H9 (cell line): ENCODE measurements at regions not wholly inside any gene's neighbourhood (a gene's known extent, or its start where the extent isn't known, plus 50 kb on each side); places are given as distances from the start of the nearest gene placed in this dataset.

Experiments used
- DNase-seq: peaks from one replicate; pipeline ENCODE4 v3.0.0-alpha.2; 2017
- H2AFZ ChIP-seq: one replicate; pipeline ENCODE4 v1.6.1; 2013; ENCODE audit warnings: mild to moderate bottlenecking, low read length, control low read depth, moderate library complexity
- H2AK5ac ChIP-seq: 2 replicates; pipeline ENCODE4 v1.6.1; 2013; ENCODE audit warnings: low read length, control low read depth, mixed read lengths; ENCODE audit not compliant: insufficient read length
- H2BK120ac ChIP-seq: one replicate; pipeline ENCODE4 v1.6.1; 2013; ENCODE audit warnings: low read depth, mild to moderate bottlenecking, low read length, control low read depth, inconsistent platforms; ENCODE audit not compliant: poor library complexity, severe bottlenecking
- H2BK12ac ChIP-seq: 2 replicates; pipeline ENCODE4 v1.6.1; 2013; ENCODE audit warnings: low read length, control low read depth, mixed read lengths, low read depth; ENCODE audit not compliant: insufficient read length
- H2BK15ac ChIP-seq: 2 replicates; pipeline ENCODE4 v1.6.1; 2013; ENCODE audit warnings: low read depth, low read length, control low read depth
- H2BK20ac ChIP-seq: one replicate; pipeline ENCODE4 v1.6.1; 2013; ENCODE audit warnings: low read depth, mild to moderate bottlenecking, low read length, control low read depth, inconsistent platforms; ENCODE audit not compliant: poor library complexity, severe bottlenecking
- H2BK5ac ChIP-seq: 2 replicates; pipeline ENCODE4 v1.6.1; 2013; ENCODE audit warnings: low read length, control low read depth, mixed read lengths; ENCODE audit not compliant: insufficient read length
- H3K14ac ChIP-seq: 2 replicates; pipeline ENCODE4 v1.6.1; 2013; ENCODE audit warnings: low read length, control low read depth; ENCODE audit not compliant: insufficient read depth
- H3K18ac ChIP-seq: 2 replicates; pipeline ENCODE4 v1.6.1; 2013; ENCODE audit warnings: low read depth, mild to moderate bottlenecking, mixed read lengths, low read length, control low read depth; ENCODE audit not compliant: insufficient read length
- H3K23ac ChIP-seq: 2 replicates; pipeline ENCODE4 v1.6.1; 2013; ENCODE audit warnings: low read length, control low read depth, mixed read lengths, low read depth; ENCODE audit not compliant: insufficient read length
- H3K23me2 ChIP-seq: 2 replicates; pipeline ENCODE4 v1.6.1; 2013; ENCODE audit warnings: low read depth, mild to moderate bottlenecking, mixed read lengths, low read length, control low read depth; ENCODE audit not compliant: insufficient read length, poor library complexity, severe bottlenecking
- H3K27ac ChIP-seq: 2 replicates; pipeline ENCODE4 v1.5.1; 2013; ENCODE audit warnings: low read length, control low read depth, mixed read lengths, low read depth; ENCODE audit not compliant: insufficient read length
- H3K27me3 ChIP-seq: 2 replicates; pipeline ENCODE4 v1.6.1; 2013; ENCODE audit warnings: low read length, control low read depth, inconsistent platforms; ENCODE audit not compliant: insufficient read depth
- H3K4ac ChIP-seq: 2 replicates; pipeline ENCODE4 v1.6.1; 2013; ENCODE audit warnings: low read depth, mild to moderate bottlenecking, control low read depth, inconsistent platforms, low read length, moderate library complexity
- H3K4me1 ChIP-seq: 2 replicates; pipeline ENCODE4 v1.6.1; 2013; ENCODE audit warnings: low read length, control low read depth, inconsistent platforms; ENCODE audit not compliant: insufficient read depth
- H3K4me2 ChIP-seq: 2 replicates; pipeline ENCODE4 v1.6.1; 2013; ENCODE audit warnings: low read length, control low read depth, mixed read lengths; ENCODE audit not compliant: insufficient read length, insufficient read depth
- H3K56ac ChIP-seq: 2 replicates; pipeline ENCODE4 v1.6.1; 2013; ENCODE audit warnings: low read depth, mild to moderate bottlenecking, mixed read lengths, low read length, control low read depth; ENCODE audit not compliant: insufficient read length
- H3K79me1 ChIP-seq: 2 replicates; pipeline ENCODE4 v1.6.1; 2013; ENCODE audit warnings: low read depth, mild to moderate bottlenecking, moderate library complexity, low read length, control low read depth, inconsistent platforms; ENCODE audit not compliant: insufficient read depth, poor library complexity, severe bottlenecking
- H3K79me2 ChIP-seq: 2 replicates; pipeline ENCODE4 v1.6.1; 2013; ENCODE audit warnings: low read length, control low read depth, inconsistent platforms; ENCODE audit not compliant: insufficient read depth
- H3K9ac ChIP-seq: 2 replicates; pipeline ENCODE4 v1.6.1; 2013; ENCODE audit warnings: low read length, control low read depth, mixed read lengths; ENCODE audit not compliant: insufficient read length; ENCODE audit errors: extremely low read depth
- H3K9me3 ChIP-seq: one replicate; pipeline ENCODE4 v1.6.1; 2013; ENCODE audit warnings: low read depth, low read length, inconsistent platforms; ENCODE audit not compliant: control insufficient read depth
- H3T11ph ChIP-seq: one replicate; pipeline ENCODE4 v1.6.1; 2013; ENCODE audit warnings: mild to moderate bottlenecking, low read length, control low read depth, inconsistent platforms
- H4K20me1 ChIP-seq: one replicate; pipeline ENCODE4 v1.6.1; 2013; ENCODE audit not compliant: control insufficient read depth, insufficient read length, insufficient read depth
- H4K5ac ChIP-seq: 2 replicates; pipeline ENCODE4 v1.6.1; 2013; ENCODE audit warnings: low read depth, mild to moderate bottlenecking, mixed read lengths, low read length, control low read depth; ENCODE audit not compliant: insufficient read length
- H4K8ac ChIP-seq: replicated peaks from 2 replicates; pipeline ENCODE4 v1.6.1; 2013; ENCODE audit warnings: low read length, control low read depth, mixed read lengths, low read depth; ENCODE audit not compliant: insufficient read length
- H4K91ac ChIP-seq: 2 replicates; pipeline ENCODE4 v1.6.1; 2013; ENCODE audit warnings: low read depth, mild to moderate bottlenecking, moderate library complexity, mixed read lengths, low read length, control low read depth; ENCODE audit not compliant: insufficient read length
- H3K27ac Mint-ChIP-seq, 3 experiments: 2 replicates in 2 of 3; 3 replicates in 1 of 3; pipeline ENCODE4 v1.8.0; 2020 to 2021; ENCODE audit warnings: mixed read lengths in 3 of 3, mild to moderate bottlenecking in 1 of 3, moderate library complexity in 1 of 3
- H3K27me3 Mint-ChIP-seq: 2 replicates; pipeline ENCODE4 v1.8.0; 2021; ENCODE audit warnings: low read depth, mild to moderate bottlenecking, moderate library complexity, mixed read lengths
- H3K36me3 Mint-ChIP-seq, 3 experiments: 2 replicates in 2 of 3; 3 replicates in 1 of 3; pipeline ENCODE4 v1.8.0; 2020 to 2021; ENCODE audit warnings: low read depth in 3 of 3, mixed read lengths in 3 of 3; ENCODE audit not compliant: insufficient read depth in 1 of 3
- H3K4me1 Mint-ChIP-seq, 2 experiments: 2 replicates each; pipeline ENCODE4 v1.8.0; 2020; ENCODE audit warnings: mixed read lengths in 2 of 2
- H3K4me3 Mint-ChIP-seq, 2 experiments: 2 replicates in 1 of 2; 3 replicates in 1 of 2; pipeline ENCODE4 v1.8.0; 2020 to 2021; ENCODE audit warnings: mild to moderate bottlenecking in 2 of 2, mixed read lengths in 2 of 2, moderate library complexity in 1 of 2
- H3K9me3 Mint-ChIP-seq, 2 experiments: 2 replicates in 1 of 2; 3 replicates in 1 of 2; pipeline ENCODE4 v1.8.0; 2020; ENCODE audit warnings: mild to moderate bottlenecking in 2 of 2, mixed read lengths in 2 of 2, moderate library complexity in 1 of 2
- CTCF ChIP-seq: fragments of 200-600 bp; sonication (generic); conservative IDR thresholded peaks from 3 replicates; pipeline ENCODE4 v1.8.0; 2021; ENCODE audit warnings: antibody characterized with exemption, mild to moderate bottlenecking
- whole genome bisulfite sequencing: extraction: QIAGEN DNeasy Blood & Tissue Kit; methylation state at CpG from one replicate; pipeline ENCODE4 v1.1.7; 2013; ENCODE audit warnings: missing lambda C conversion rate, low lambda C conversion rate, mixed read lengths; ENCODE audit not compliant: insufficient read length; ENCODE audit errors: extremely low coverage; 5-methylcytosine and 5-hydroxymethylcytosine counted together

- DNase-seq: no peak
- Histone ChIP-seq H3K56ac (no peak overlapping the region), H2BK120ac (no peak overlapping the region), H3K18ac (no peak overlapping the region), H2AFZ (no peak overlapping the region), H3K23me2 (no peaks in the 10 kb centered on the region), H3T11ph (no peak overlapping the region), H2BK15ac (no peak overlapping the region), H3K79me1 (no peaks in the 10 kb centered on the region), H3K4me1 (no peaks in the 10 kb centered on the region), H4K8ac (no peak overlapping the region), H3K4ac (no peak overlapping the region), H3K79me2 (no peaks in the 10 kb centered on the region), H2BK20ac (no peak overlapping the region), H3K4me2 (no peak overlapping the region), H2BK5ac (no peak overlapping the region), H4K20me1 (no peaks in the 10 kb centered on the region), H3K14ac (no peak overlapping the region), H2BK12ac (no peak overlapping the region), H3K9me3 (no peaks in the 10 kb centered on the region), H4K91ac (no peak overlapping the region), H3K23ac (no peak overlapping the region), H3K27ac (no peak overlapping the region), H3K9ac (no peak overlapping the region), H3K27me3 (peaks cover 8% of the 10 kb centered on the region; the same call in 1 of the 2 replicates), H2AK5ac (no peak overlapping the region), H4K5ac (no peak overlapping the region)
- Mint-ChIP-seq H3K4me1 (peaks cover 14% of the 10 kb centered on the region in 2 experiments), H3K36me3 (no peaks in the 10 kb centered on the region), H3K27ac (no peak overlapping the region; a peak in 1 of 7 replicates), H3K9me3 (no peaks in the 10 kb centered on the region; a peak in 2 of 5 replicates), H3K27me3 (peaks cover 42% of the 10 kb centered on the region), H3K4me3 (no peak overlapping the region; a peak in 1 of 5 replicates)
- no CpG with 5 or more reads among the region's 7 CpGs for WGBS
- TF ChIP-seq CTCF: no peak
Observed at GRCh38 chr15:77825546-77825945, 192.8 kb upstream of the LINGO1 start.
